Osteoblast (primary cell): ENCODE measurements at regions not wholly inside any gene's neighbourhood (a gene's known extent, or its start where the extent isn't known, plus 50 kb on each side); places are given as distances from the start of the nearest gene placed in this dataset.

Source experiments
- DNase-seq: peaks from one replicate; pipeline ENCODE4 v3.0.0; 2011; ENCODE audit warnings: low spot score, mixed read lengths; ENCODE audit not compliant: insufficient read length; ENCODE audit errors: missing footprints
- H2AFZ ChIP-seq: 2 replicates; pipeline ENCODE4 v1.6.0; 2011; ENCODE audit warnings: mild to moderate bottlenecking, low read length
- H3K27ac ChIP-seq: 2 replicates; pipeline ENCODE4 v1.5.1; 2011; ENCODE audit warnings: mild to moderate bottlenecking, low read depth, low read length, moderate library complexity
- H3K27me3 ChIP-seq: 2 replicates; pipeline ENCODE4 v1.6.0; 2012; ENCODE audit warnings: mild to moderate bottlenecking, control low read depth, inconsistent platforms, low read length, moderate library complexity; ENCODE audit not compliant: insufficient read depth
- H3K36me3 ChIP-seq: 2 replicates; pipeline ENCODE4 v1.5.1; 2011; ENCODE audit warnings: mild to moderate bottlenecking, low read length, control low read depth, moderate library complexity; ENCODE audit not compliant: insufficient read depth
- H3K4me1 ChIP-seq: 2 replicates; pipeline ENCODE4 v1.5.1; 2011; ENCODE audit warnings: mild to moderate bottlenecking, low read length, control low read depth, moderate library complexity; ENCODE audit not compliant: insufficient read depth
- H3K4me2 ChIP-seq: 2 replicates; pipeline ENCODE4 v1.6.0; 2011; ENCODE audit warnings: mild to moderate bottlenecking, low read length; ENCODE audit not compliant: insufficient read depth
- H3K4me3 ChIP-seq: fragments of 200-600 bp; sonication (generic); 3 replicates; pipeline ENCODE4 v1.5.1; 2012; ENCODE audit warnings: mild to moderate bottlenecking, low read length, inconsistent platforms; ENCODE audit not compliant: insufficient read depth
- H3K79me2 ChIP-seq: 2 replicates; pipeline ENCODE4 v1.6.0; 2012; ENCODE audit warnings: mild to moderate bottlenecking, low read length, control low read depth, inconsistent platforms; ENCODE audit not compliant: insufficient read depth
- H3K9me3 ChIP-seq: 2 replicates; pipeline ENCODE4 v1.5.1; 2011; ENCODE audit warnings: low read depth, low read length, control low read depth
- H4K20me1 ChIP-seq: 2 replicates; pipeline ENCODE4 v1.6.0; 2012; ENCODE audit warnings: mild to moderate bottlenecking, low read length, control low read depth; ENCODE audit not compliant: insufficient read depth
- CTCF ChIP-seq: IDR thresholded peaks from 2 replicates; pipeline ENCODE4 v1.5.1; 2011; ENCODE audit warnings: mild to moderate bottlenecking, low read depth, low read length, moderate library complexity; ENCODE audit errors: extremely low read depth

- no peaks in the 10 kb centered on the region for H4K20me1 ChIP-seq
- no peak for DNase-seq
Observed at GRCh38 chr12:94803939-94804338, 153.6 kb upstream of the TMCC3 start.

GRCh38 chr12:94802796-94803195 lies 152.4 kb upstream of the TMCC3 start:
- TF ChIP-seq CTCF = no peak

More at GRCh38 chr12:94803939-94804338, 153.6 kb upstream of the TMCC3 start:
- TF ChIP-seq CTCF = no peak
- H3K27me3 ChIP-seq = peaks cover 50% of the 10 kb centered on the region
- no peak overlapping the region for H3K4me2 ChIP-seq
- H3K79me2 ChIP-seq = no peaks in the 10 kb centered on the region
- no peaks in the 10 kb centered on the region for H3K9me3 ChIP-seq
- H3K4me3 ChIP-seq = no peak overlapping the region
- no peaks in the 10 kb centered on the region for H3K4me1 ChIP-seq
- no peak overlapping the region for H3K27ac ChIP-seq
- H3K36me3 ChIP-seq = no peaks in the 10 kb centered on the region
- no peak overlapping the region for H2AFZ ChIP-seq

GRCh38 chr12:94801745-94802144 lies 151.4 kb upstream of the TMCC3 start:
- Histone ChIP-seq H3K36me3 (no peaks in the 10 kb centered on the region), H3K4me2 (no peak overlapping the region), H3K4me1 (no peaks in the 10 kb centered on the region), H3K27ac (no peak overlapping the region), H3K9me3 (no peaks in the 10 kb centered on the region), H3K79me2 (no peaks in the 10 kb centered on the region), H3K27me3 (peaks cover 49% of the 10 kb centered on the region), H4K20me1 (no peaks in the 10 kb centered on the region), H3K4me3 (no peak overlapping the region), H2AFZ (no peak overlapping the region)
- DNase-seq = no peak
- no peak for TF ChIP-seq CTCF

More at GRCh38 chr12:94802796-94803195, 152.4 kb upstream of the TMCC3 start:
- Histone ChIP-seq H3K4me2 (no peak overlapping the region), H3K4me3 (no peak overlapping the region), H4K20me1 (no peaks in the 10 kb centered on the region), H3K9me3 (no peaks in the 10 kb centered on the region), H3K36me3 (no peaks in the 10 kb centered on the region), H3K27me3 (peaks cover 50% of the 10 kb centered on the region), H3K79me2 (no peaks in the 10 kb centered on the region), H2AFZ (no peak overlapping the region), H3K4me1 (no peaks in the 10 kb centered on the region), H3K27ac (no peak overlapping the region)
- DNase-seq = no peak

GRCh38 chr12:94799136-94799535 lies 148.8 kb upstream of the TMCC3 start:
- Histone ChIP-seq H3K9me3 (no peaks in the 10 kb centered on the region), H2AFZ (no peak overlapping the region), H3K4me1 (no peaks in the 10 kb centered on the region), H3K27me3 (peaks cover 49% of the 10 kb centered on the region), H3K79me2 (no peaks in the 10 kb centered on the region), H3K36me3 (no peaks in the 10 kb centered on the region), H3K27ac (no peak overlapping the region), H3K4me3 (no peak overlapping the region), H4K20me1 (no peaks in the 10 kb centered on the region), H3K4me2 (no peak overlapping the region)
- no peak for TF ChIP-seq CTCF
- DNase-seq = no peak
